GM12878 (cell line): ENCODE measurements at regions not wholly inside any gene's neighbourhood (a gene's known extent, or its start where the extent isn't known, plus 50 kb on each side); places are given as distances from the start of the nearest gene placed in this dataset.

Experiments used
- BCL11A ChIP-seq: IDR thresholded peaks from 2 replicates; pipeline ENCODE4 v1.6.1; 2011; ENCODE audit warnings: low read depth, low read length
- BHLHE40 ChIP-seq, 2 experiments: fragments of 450-650 bp in 1 of 2; IDR thresholded peaks; 2 replicates each; pipeline ENCODE4 v1.6.1; 2011 to 2017; ENCODE audit warnings: low read depth in 2 of 2, borderline replicate concordance in 1 of 2, improper control_type of control experiment in 1 of 2, low read length in 1 of 2, mild to moderate bottlenecking in 1 of 2
- CBX3 ChIP-seq: fragments of 200-600 bp; sonication (generic); IDR thresholded peaks from 2 replicates; pipeline ENCODE4 v1.6.1; 2016; ENCODE audit warnings: low read depth, borderline replicate concordance
- CTCF ChIP-seq, 3 experiments: IDR thresholded peaks in 2 of 3; conservative IDR thresholded peaks in 1 of 3; 2 replicates each; pipeline ENCODE4 v1.5.1; 2011; ENCODE audit warnings: low read depth in 3 of 3, low read length in 3 of 3, mild to moderate bottlenecking in 3 of 3, control low read depth in 2 of 3, moderate library complexity in 2 of 3, inconsistent platforms in 1 of 3, mixed read lengths in 1 of 3; ENCODE audit not compliant: control insufficient read depth in 2 of 3, insufficient read depth in 1 of 3; ENCODE audit errors: extremely low read depth in 1 of 3
- MTA3 ChIP-seq: IDR thresholded peaks from 2 replicates; pipeline ENCODE4 v1.6.1; 2012; ENCODE audit warnings: low read length, inconsistent platforms, borderline replicate concordance
- ZNF687 ChIP-seq: fragments of 450-650 bp; IDR thresholded peaks from 2 replicates; pipeline ENCODE4 v1.6.1; 2017; ENCODE audit warnings: mild to moderate bottlenecking, moderate library complexity
- TF ChIP-seq, protein P1 (sequence below): fragments of 150-350 bp; IDR thresholded peaks from 2 replicates; pipeline ENCODE4 v1.6.1; 2014; ENCODE audit warnings: mild to moderate bottlenecking, low read depth, low read length
- TF ChIP-seq, protein P2 (sequence below): IDR thresholded peaks from 2 replicates; pipeline ENCODE4 v1.6.1; 2011; ENCODE audit warnings: low read depth, low read length, improper control_type of control experiment, borderline replicate concordance

GRCh38 chr10:128793726-128794655 lies 667.8 kb upstream of the MKI67 start (continued):
- TF ChIP-seq CTCF (IDR thresholded peaks at IDR 0.05 in 2 of 3, conservative IDR thresholded peaks at IDR 0.05 in 1 of 3; ENCODE audit: control insufficient read depth in 2 of 3, extremely low read depth in 1 of 3, insufficient read depth in 1 of 3, low read depth in 3 of 3, low read length in 3 of 3) (no peak), ZNF687 (no peak), BHLHE40 (IDR thresholded peaks at IDR 0.05; ENCODE audit: borderline replicate concordance in 1 of 2, low read depth in 2 of 2, low read length in 1 of 2) (no peak), BCL11A (no peak), CBX3 (no peak), MTA3 (no peak)
- TF ChIP-seq, protein P1, sequence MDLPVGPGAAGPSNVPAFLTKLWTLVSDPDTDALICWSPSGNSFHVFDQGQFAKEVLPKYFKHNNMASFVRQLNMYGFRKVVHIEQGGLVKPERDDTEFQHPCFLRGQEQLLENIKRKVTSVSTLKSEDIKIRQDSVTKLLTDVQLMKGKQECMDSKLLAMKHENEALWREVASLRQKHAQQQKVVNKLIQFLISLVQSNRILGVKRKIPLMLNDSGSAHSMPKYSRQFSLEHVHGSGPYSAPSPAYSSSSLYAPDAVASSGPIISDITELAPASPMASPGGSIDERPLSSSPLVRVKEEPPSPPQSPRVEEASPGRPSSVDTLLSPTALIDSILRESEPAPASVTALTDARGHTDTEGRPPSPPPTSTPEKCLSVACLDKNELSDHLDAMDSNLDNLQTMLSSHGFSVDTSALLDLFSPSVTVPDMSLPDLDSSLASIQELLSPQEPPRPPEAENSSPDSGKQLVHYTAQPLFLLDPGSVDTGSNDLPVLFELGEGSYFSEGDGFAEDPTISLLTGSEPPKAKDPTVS = no peak
- TF ChIP-seq, protein P2, sequence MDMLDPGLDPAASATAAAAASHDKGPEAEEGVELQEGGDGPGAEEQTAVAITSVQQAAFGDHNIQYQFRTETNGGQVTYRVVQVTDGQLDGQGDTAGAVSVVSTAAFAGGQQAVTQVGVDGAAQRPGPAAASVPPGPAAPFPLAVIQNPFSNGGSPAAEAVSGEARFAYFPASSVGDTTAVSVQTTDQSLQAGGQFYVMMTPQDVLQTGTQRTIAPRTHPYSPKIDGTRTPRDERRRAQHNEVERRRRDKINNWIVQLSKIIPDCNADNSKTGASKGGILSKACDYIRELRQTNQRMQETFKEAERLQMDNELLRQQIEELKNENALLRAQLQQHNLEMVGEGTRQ = no peak
